D341Med (cell line): ENCODE measurements at regions not wholly inside any gene's neighbourhood (a gene's known extent, or its start where the extent isn't known, plus 50 kb on each side); places are given as distances from the start of the nearest gene placed in this dataset.

Experiments
- DNase-seq: peaks from one replicate; pipeline ENCODE4 v3.0.0; 2012; ENCODE audit warnings: low spot score

GRCh38 chr4:35447474-35447873 lies 796.8 kb downstream of the ARAP2 start:
- no peak for DNase-seq

- no peak for DNase-seq
Observed at GRCh38 chr4:35459045-35459444, 785.3 kb downstream of the ARAP2 start.

- peak; percentile 15 for DNase-seq
Observed at GRCh38 chr4:35461931-35462659, 782.2 kb downstream of the ARAP2 start.

- peak; percentile 16 for DNase-seq
Observed at GRCh38 chr4:35463251-35463952, 780.9 kb downstream of the ARAP2 start.

- DNase-seq = no peak
Observed at GRCh38 chr4:35464964-35465528, 779.3 kb downstream of the ARAP2 start.

GRCh38 chr4:35491093-35491492 lies 753.2 kb downstream of the ARAP2 start:
- no peak for DNase-seq

GRCh38 chr4:35493977-35494376 lies 750.3 kb downstream of the ARAP2 start:
- no peak for DNase-seq

GRCh38 chr4:35494955-35495354 lies 749.4 kb downstream of the ARAP2 start:
- no peak for DNase-seq

- no peak for DNase-seq
Observed at GRCh38 chr4:35500812-35501211, 743.5 kb downstream of the ARAP2 start.

GRCh38 chr4:35503435-35503834 lies 740.9 kb downstream of the ARAP2 start:
- no peak for DNase-seq

GRCh38 chr4:35506161-35506560 lies 738.2 kb downstream of the ARAP2 start:
- DNase-seq = no peak

GRCh38 chr4:35511851-35512250 lies 732.5 kb downstream of the ARAP2 start:
- DNase-seq = no peak

- DNase-seq = no peak
Observed at GRCh38 chr4:35516102-35516501, 728.2 kb downstream of the ARAP2 start.

- no peak for DNase-seq
Observed at GRCh38 chr4:35520059-35520458, 724.3 kb downstream of the ARAP2 start.

GRCh38 chr4:35521682-35522081 lies 722.6 kb downstream of the ARAP2 start:
- no peak for DNase-seq

- DNase-seq = no peak
Observed at GRCh38 chr4:35525192-35525978, 718.9 kb downstream of the ARAP2 start.

- DNase-seq = no peak
Observed at GRCh38 chr4:35526456-35526855, 717.9 kb downstream of the ARAP2 start.

GRCh38 chr4:35534962-35535361 lies 709.4 kb downstream of the ARAP2 start:
- DNase-seq = no peak

GRCh38 chr4:35538807-35539206 lies 705.5 kb downstream of the ARAP2 start:
- DNase-seq = no peak

GRCh38 chr4:35539404-35540055 lies 704.8 kb downstream of the ARAP2 start:
- DNase-seq = no peak

- no peak for DNase-seq
Observed at GRCh38 chr4:35541146-35541887, 703.0 kb downstream of the ARAP2 start.
